ENCODE measurements at regions not wholly inside any gene's neighbourhood (a gene's known extent, or its start where the extent isn't known, plus 50 kb on each side); places are given as distances from the start of the nearest gene placed in this dataset.

DNA sequence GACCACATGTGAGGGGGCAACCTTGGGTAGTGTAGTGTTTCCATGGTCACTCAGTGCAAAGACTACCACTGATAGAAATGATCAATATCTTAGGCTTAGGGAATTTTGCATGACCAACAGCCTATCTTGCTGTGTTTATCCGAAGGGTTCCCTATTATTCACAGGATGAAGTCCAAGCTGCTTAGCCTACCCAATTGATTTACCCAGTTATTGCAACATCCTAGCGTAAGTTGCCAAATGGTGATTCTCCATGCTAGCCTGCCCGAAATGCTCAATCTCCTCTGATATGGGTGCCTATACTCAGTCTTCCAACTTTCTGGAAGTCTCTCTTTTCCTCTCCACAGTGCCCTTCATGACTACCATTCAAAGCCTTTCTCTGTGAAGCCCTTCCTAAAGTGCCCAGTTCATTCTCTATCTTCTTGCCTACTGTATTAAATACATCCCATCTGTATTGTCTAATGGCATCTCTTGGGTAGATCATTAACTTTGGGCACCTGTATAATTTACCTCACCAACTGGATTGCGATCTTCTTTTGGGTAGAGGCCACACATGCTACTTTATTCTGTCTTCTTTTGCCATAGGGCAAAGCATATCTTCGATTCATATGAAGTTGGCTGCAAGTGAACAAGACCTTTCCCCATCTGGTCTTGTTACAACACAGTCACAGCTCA, 240.5 kb downstream of the CLIC5 start:
- BruUV-seq (replicated peaks): no TSS peak
- POLR2A ChIA-PET: no interaction called here
- dilution Hi-C loops (cut with MboI; ENCODE audit: extremely low pct_ligation_motif_present, low sequenced_read_pairs): no loop called here

DNA sequence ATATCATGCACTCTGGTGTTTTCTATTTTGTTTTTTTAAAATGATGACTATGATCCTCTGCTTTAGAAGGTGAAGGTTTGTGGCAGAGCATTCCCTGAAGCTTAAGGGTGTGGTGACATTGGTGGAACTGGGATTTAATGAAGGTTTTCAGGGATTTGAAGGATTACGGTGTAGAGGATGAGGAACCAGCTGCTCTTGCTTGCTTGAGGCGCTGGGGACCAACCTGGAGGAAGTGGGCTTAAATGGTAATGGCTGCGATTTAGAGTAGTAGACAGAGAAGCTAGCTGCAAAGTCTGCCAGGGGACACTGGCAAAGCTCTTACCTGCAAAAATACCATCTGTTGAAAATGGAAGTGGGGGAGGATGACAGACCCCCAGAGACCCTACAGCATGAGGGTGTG, 241.8 kb downstream of the CLIC5 start:
- POLR2A ChIA-PET: no interaction called here
- FAIRE-seq: no peak
- Histone ChIP-seq H3K79me2 (ENCODE audit: control insufficient read depth, insufficient read depth, low read length) (no peaks in the 10 kb centered on the region), H3K4me3 (replicated peaks in 1 of 3; ENCODE audit: insufficient read depth in 1 of 3, low read depth in 1 of 3, low read length in 3 of 3) (no peak overlapping the region), H3K27ac (ENCODE audit: insufficient read depth, low read depth, low read length) (no peak overlapping the region), H3K9me3 (replicated peaks; ENCODE audit: control insufficient read depth, insufficient read depth, low read length) (no peaks in the 10 kb centered on the region), H3K4me1 (ENCODE audit: control insufficient read depth, extremely low read depth, insufficient read depth, low read length) (no peaks in the 10 kb centered on the region), H3K27me3 (ENCODE audit: control insufficient read depth in 2 of 2, insufficient read depth in 2 of 2, low read length in 2 of 2) (no peaks in the 10 kb centered on the region), H3K4me2 (ENCODE audit: insufficient read depth, low read length) (no peak overlapping the region), H4K20me1 (replicated peaks; ENCODE audit: control insufficient read depth, extremely low read depth, insufficient read depth, low read length) (no peaks in the 10 kb centered on the region), H2AFZ (ENCODE audit: low read depth, low read length) (no peak overlapping the region), H3K36me3 (ENCODE audit: control insufficient read depth in 2 of 2, extremely low read depth in 1 of 2, insufficient read depth in 2 of 2, low read length in 2 of 2) (no peaks in the 10 kb centered on the region), H3K9ac (replicated peaks; ENCODE audit: extremely low read depth, insufficient read depth, low read length) (no peak overlapping the region), H3K9me1 (replicated peaks; ENCODE audit: control insufficient read depth, extremely low read depth, insufficient read depth, low read length) (no peaks in the 10 kb centered on the region)
- no peak for DNase-seq (ENCODE audit: low read depth, low spot score)
- intact Hi-C loops (cut with micrococcal nuclease) (no loop called here), dilution Hi-C loops (cut with MboI; ENCODE audit: extremely low pct_ligation_motif_present, low sequenced_read_pairs) (no loop called here)
- no peak for TF ChIP-seq JUN (IDR thresholded peaks at IDR 0.05; ENCODE audit: borderline replicate concordance, insufficient read depth, insufficient read length, low read depth)
- TF ChIP-seq POLR2AphosphoS5 (IDR thresholded peaks at IDR 0.05; ENCODE audit: insufficient read depth, low read depth, low read length): no peak
- TF ChIP-seq, protein P1, sequence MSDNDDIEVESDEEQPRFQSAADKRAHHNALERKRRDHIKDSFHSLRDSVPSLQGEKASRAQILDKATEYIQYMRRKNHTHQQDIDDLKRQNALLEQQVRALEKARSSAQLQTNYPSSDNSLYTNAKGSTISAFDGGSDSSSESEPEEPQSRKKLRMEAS (IDR thresholded peaks at IDR 0.05; ENCODE audit: insufficient read depth, insufficient read length): no peak
- TF ChIP-seq MYC (IDR thresholded peaks at IDR 0.05; ENCODE audit: low read depth, low read length): no peak
- no peak for TF ChIP-seq FOS (IDR thresholded peaks at IDR 0.05; ENCODE audit: borderline replicate concordance, insufficient read depth, low read length)
- TF ChIP-seq GATA2 (IDR thresholded peaks at IDR 0.05; ENCODE audit: insufficient read depth, insufficient read length, low read depth, low read length): no peak
- no TSS peak for BruUV-seq (replicated peaks)
- CTCF ChIA-PET: interaction anchor here (1.6 kb wide), 1 partner anchor 9 kb away, joined by 3 read pairs; no protein-coding TSS in a partner anchor

More for the DNA sequence above, 240.5 kb downstream of the CLIC5 start:
- Histone ChIP-seq H3K4me3 (replicated peaks in 1 of 3; ENCODE audit: insufficient read depth in 1 of 3, low read depth in 1 of 3, low read length in 3 of 3) (no peak overlapping the region), H3K9me1 (replicated peaks; ENCODE audit: control insufficient read depth, extremely low read depth, insufficient read depth, low read length) (no peaks in the 10 kb centered on the region), H2AFZ (ENCODE audit: low read depth, low read length) (no peak overlapping the region), H3K9me3 (replicated peaks; ENCODE audit: control insufficient read depth, insufficient read depth, low read length) (no peaks in the 10 kb centered on the region), H3K36me3 (ENCODE audit: control insufficient read depth in 2 of 2, extremely low read depth in 1 of 2, insufficient read depth in 2 of 2, low read length in 2 of 2) (no peaks in the 10 kb centered on the region), H3K4me1 (ENCODE audit: control insufficient read depth, extremely low read depth, insufficient read depth, low read length) (no peaks in the 10 kb centered on the region), H4K20me1 (replicated peaks; ENCODE audit: control insufficient read depth, extremely low read depth, insufficient read depth, low read length) (no peaks in the 10 kb centered on the region), H3K79me2 (ENCODE audit: control insufficient read depth, insufficient read depth, low read length) (no peaks in the 10 kb centered on the region), H3K9ac (replicated peaks; ENCODE audit: extremely low read depth, insufficient read depth, low read length) (no peak overlapping the region), H3K27ac (ENCODE audit: insufficient read depth, low read depth, low read length) (no peak overlapping the region), H3K4me2 (ENCODE audit: insufficient read depth, low read length) (no peak overlapping the region), H3K27me3 (ENCODE audit: control insufficient read depth in 2 of 2, insufficient read depth in 2 of 2, low read length in 2 of 2) (no peaks in the 10 kb centered on the region)
- DNase-seq (ENCODE audit: low read depth, low spot score): no peak
- intact Hi-C loops (cut with micrococcal nuclease): no loop called here
- CTCF ChIA-PET: no interaction called here
- FAIRE-seq: no peak
- no peak for TF ChIP-seq MYC (IDR thresholded peaks at IDR 0.05; ENCODE audit: low read depth, low read length)

Data from endothelial cell of umbilical vein (primary cell).